ENCODE measurements at regions not wholly inside any gene's neighbourhood (a gene's known extent, or its start where the extent isn't known, plus 50 kb on each side); places are given as distances from the start of the nearest gene placed in this dataset.
"Not testable (repeated sequence)": the region's sequence is repeated elsewhere in the genome, so short reads cannot be mapped to it uniquely, and the experiment has no call there.

DNA sequence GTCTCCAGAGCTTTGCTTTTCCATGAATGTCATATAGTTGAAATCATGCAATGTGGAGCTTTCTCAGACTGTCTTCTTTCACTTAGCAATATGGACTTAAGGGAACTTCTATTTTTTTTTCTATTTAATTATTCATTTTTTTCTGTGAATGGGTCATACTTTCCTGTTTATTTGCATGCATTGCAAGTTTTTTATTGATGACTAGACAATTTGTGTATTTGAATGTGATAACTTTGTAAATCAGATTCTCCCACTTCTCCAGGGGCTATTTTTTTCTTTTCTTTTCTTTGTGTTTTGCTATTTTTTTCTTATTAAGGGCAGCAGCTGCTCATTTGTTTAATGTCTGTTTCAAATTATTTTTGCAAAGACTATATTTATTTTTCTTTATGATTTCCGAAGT lies 1019.8 kb upstream of the ATXN7L3B start:
- no peak for DNase-seq (ENCODE audit: low read depth)

DNA sequence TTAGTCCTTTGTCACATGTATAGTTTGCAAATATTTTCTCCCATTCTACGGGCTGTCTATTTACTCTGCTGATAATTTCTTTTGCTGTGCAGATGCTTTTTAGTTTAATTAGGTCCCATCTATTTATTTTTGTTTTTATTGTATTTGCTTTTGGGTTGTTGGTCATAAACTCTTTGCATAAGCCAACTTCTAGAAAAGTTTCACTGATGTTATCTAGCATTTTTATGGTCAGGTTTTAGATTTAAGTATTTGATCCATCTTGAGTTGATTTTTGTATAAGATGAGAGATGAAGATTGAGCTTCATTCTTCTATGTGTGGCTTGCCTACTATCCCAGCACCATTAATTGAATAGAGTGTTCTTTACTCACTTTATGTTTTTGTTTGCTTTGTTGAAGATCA lies 1008.4 kb upstream of the ATXN7L3B start:
- no peak for DNase-seq (ENCODE audit: low read depth)

DNA sequence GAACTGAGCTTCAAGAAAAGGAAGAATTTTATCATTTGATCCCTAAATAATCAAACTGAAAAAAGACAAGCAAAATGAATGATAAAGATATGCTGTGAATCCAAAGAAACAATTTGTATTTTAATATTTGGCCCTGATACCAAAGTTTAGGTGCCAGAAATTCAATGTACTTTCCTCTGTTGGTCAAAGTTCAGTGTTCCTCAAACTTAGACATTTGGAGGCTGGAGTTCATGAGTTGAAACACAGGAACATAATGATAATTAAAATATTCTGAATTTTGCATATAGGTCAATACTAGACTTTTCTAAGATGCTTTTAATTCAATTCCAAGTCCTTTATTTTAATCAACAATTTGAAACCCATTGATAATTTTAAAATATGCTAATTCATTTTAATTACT lies 1007.7 kb upstream of the ATXN7L3B start:
- DNase-seq (ENCODE audit: low read depth), result no peak

DNA sequence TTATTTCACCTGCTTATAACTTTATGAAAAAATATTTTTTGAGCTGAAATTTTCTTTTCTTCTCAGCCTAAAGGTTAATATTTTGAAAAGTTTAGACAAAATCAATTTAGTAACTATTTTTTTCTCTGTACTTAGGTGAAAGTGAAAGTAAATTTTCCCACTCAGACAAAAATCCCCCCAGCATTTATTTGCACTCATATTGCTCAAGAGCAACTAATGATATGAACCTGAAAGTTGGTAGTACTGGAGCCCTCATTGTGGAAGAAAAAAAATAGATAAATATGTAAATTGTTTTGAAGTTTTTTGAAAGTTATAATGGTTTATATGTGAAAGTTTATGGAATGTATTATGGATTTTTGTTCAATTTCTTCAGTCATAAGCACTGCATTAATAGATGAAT lies 1005.9 kb upstream of the ATXN7L3B start:
- no peak for DNase-seq (ENCODE audit: low read depth)

DNA sequence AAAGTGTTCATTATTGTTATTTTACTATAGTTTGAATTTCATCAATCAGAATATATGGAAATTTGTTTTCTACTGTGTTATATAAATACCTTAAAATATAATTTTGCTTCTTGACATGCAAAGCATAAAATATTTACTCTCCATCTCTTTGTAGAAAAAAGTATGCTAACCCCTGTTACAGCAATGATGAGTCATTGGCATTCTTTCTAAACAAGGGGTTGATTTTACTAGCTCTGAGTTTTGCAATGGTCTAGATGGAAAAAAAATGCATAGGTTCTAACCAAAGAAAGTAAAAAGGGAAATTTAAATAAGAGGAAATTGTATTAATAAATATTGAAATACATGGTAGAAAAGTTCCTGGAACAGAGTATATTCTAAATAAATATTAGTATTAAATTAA lies 990.2 kb upstream of the ATXN7L3B start:
- no peak for DNase-seq (ENCODE audit: low read depth)

DNA sequence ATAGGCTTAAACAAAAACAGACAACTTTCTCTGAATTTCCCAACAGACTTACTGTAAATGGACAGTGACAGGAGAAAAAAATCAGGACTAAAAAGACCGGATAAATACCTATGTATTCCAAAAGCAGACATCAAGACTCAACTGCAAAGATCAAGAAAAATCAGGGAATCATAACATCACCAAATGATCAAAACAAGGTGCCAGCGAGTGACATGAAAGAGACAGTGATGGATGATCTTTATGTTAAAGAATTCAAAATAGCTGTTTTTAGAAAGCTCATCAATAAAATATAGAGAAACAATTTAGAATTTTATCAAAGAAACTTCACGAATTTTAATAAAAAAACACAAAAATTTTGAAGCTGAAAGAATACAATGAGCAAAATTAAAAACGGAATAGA lies 952.5 kb upstream of the ATXN7L3B start:
- no peak for DNase-seq (ENCODE audit: low read depth)

DNA sequence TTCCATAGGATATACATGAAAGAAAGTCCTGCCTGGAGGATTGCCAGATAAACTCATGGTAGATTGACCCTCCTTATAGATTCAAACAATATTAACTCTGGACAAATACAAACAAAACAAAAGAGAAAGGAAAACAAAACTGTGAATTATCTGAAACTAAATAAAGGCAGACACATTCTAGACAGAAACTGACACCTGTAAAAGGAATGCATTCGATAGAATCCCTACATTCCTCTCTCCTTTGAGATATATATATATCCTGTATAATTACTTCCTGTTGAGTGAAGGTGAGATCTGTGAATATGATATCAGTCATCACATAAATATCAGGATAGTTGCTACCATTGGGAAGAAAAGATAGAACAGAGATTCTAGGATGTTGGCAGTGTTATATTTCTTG lies 948.4 kb upstream of the ATXN7L3B start:
- DNase-seq (ENCODE audit: low read depth), result no peak

DNA sequence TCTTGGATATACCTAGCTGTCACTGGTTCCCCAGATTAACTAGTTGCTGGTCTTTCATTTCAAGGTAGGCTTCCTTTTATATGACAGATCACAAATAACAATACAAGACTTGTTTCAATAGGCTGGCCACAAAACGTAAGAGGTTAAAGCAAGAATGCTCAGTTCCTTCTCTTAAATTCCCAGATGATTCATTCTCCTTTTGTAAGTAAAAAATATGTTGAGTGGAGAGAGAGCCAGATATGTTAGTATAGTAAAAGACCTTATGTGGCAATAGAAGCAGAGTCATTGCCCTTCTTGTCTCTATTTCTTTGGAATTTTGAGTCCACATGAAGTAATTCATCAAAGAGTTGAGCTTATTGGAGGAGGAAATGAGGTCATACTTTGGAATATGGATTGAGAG lies 939.0 kb upstream of the ATXN7L3B start:
- DNase-seq (ENCODE audit: low read depth), result no peak

DNA sequence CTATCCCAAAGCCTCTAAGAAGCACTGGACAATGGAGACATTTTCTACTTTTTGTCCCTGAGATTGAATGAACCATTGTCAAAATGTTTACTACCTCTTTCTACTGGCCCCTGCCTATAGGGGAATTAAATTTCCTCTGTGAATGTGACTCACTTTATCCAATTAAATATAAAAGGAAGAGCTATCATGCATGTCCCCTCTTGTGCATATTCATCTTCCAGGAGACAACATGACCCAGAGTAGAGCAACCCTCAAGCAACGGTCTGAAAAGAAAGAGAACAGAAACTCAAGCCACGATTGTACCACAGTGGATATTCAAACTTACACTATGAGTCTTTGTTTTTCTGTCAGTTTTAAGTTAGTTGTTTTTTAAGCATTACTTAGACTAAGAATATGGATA lies 938.4 kb upstream of the ATXN7L3B start:
- no peak for DNase-seq (ENCODE audit: low read depth)

DNA sequence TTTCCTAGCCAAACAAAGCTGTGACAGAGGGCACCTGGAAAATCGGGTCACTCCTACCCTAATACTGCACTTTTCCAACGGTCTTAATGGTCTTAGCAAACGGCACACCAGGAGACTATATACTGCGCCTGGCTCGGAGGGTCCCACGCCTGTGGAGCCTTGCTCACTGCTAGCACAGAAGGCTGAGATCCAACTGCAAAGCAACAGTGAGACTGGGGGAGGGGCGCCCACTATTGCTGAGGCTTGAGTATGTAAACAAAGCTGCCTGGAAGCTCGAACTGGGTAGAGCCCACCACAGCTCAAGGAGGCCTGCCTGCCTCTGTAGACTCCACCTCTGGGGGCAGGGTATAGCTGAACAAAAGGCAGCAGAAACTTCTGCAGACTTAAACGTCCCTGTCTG lies 931.7 kb upstream of the ATXN7L3B start:
- not testable (repeated sequence) for DNase-seq (ENCODE audit: low read depth)

DNA sequence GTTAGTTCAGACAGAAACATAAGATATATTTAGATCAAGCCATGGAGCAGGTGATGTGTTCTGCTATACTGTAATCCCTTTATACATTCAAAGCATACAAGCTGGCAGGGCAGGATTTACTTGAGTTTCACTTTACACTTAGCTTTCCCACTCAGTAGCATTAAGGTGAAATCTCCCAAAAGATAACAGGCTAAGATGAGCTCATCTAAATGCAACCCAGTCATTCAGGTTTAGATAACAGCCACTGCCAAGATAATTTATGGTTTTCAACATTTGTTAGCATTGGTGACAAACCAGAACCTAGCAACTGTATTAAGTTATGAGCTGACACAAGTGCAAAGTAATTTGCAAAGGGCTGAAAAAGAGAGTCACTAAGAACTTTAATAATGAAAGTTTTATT lies 925.1 kb upstream of the ATXN7L3B start:
- no peak for DNase-seq (ENCODE audit: low read depth)

DNA sequence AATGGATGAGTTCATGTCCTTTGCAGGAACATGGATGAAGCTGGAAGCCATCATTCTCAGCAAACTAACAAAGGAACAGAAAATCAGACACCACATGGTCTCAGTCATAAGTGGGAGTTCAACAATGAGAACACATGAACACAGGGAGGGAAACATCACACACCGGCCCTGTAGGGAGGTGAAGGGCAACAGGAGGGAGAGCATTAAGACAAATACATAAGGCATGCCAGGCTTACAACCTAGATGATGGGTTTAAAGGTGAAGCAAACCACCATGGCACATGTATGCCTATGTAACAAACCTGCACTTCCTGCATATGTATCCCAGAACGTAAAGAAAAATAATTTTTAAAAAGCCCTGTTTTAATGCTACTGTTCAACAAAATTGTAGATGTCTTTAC lies 914.2 kb upstream of the ATXN7L3B start:
- no peak for DNase-seq (ENCODE audit: low read depth)

DNA sequence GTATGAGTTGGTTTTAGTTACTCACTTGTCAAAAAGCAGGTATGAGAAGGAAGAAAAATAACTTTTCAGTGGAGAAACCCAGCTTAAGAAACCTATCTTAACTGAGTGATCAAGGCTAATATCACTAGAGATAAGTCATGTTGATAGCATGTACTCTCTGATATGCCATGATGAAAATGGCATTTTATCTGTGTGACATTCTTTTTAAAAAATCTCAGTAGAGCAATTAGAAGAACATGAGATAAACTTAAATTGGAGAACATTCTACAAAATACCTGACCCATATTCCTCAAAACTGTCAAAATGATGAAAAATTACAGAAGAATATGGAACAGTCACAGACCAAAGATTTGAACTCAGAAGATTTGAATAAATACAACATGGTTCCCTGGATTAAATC lies 912.4 kb upstream of the ATXN7L3B start:
- no peak for DNase-seq (ENCODE audit: low read depth)

DNA sequence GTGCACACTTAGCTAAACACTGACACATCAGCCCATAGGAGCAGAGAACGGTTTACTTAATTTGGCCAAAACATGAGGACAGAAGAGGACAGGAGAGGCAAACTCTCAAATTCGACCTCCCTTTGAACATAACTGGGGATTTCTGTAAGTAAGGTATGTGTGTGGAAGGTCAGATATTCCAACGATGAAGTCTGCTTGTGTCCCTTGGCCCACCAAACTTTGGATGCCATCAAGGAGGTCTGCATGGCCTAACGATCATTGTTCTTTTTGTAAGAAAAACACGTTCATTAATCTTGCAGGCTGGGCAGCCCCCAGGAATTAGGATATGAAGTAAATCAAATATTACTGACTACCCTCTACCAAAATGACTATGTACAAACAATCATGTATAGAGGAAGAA lies 908.5 kb upstream of the ATXN7L3B start:
- DNase-seq (ENCODE audit: low read depth), result no peak

DNA sequence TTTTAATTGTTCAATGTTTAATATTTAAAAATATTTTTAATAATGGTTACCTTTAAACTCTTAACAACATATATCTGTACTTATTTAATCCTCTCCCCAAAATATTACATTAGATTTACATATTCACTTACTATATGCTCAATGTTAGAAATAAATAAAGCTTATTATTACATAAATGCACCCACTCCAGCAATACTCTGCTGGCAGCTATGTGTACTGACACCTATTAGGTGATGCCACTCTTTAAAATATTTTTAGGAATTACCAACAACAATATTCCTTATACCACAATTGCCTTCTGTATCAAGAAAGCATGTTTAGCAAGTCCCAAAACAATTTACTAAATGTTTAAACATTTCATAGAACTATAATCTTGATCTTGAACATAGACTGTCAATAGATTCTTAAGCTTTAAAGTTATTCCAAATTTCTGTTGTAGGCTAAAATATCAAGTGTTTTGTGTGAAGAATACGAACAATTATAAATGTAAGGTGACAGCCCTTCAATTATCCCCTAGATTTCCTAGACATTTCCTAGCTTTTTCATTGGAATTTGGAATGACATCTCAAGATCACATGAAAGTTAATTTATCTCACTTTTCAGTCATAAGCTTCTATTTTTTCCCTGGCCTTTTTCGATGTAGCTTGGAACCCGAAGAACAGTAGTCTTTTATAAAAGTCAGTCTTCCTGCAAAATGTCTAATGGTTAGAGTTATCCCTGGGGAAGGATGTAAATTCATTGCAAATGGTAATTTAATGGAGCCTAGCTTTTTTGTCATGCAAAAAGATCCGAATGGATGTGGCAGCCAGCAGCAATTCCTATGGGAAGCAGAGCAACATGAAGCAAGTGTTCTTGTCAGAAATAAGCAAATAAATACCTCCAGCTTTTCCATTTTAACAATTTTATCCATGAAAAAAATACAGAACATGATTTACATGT lies 907.5 kb upstream of the ATXN7L3B start:
- no peak for DNase-seq (ENCODE audit: low read depth)

DNA sequence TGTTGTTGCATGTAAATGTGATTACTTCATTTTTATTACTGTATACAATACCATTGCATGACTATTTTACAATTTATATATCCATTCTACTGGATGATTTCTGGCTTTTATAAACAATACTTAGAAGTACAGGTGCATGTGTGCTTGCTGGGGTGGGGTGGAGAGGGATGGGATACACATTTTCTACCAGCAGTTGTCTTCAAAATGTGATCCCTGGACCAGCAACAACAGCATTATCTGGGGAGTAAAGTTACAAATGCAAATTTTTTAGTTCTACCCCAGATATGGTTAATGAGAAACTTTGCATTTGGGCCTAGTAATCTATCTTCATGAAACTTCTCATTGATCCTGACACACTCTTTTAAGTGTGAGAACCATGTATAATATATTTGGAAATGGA lies 905.4 kb upstream of the ATXN7L3B start:
- no peak for DNase-seq (ENCODE audit: low read depth)

DNA sequence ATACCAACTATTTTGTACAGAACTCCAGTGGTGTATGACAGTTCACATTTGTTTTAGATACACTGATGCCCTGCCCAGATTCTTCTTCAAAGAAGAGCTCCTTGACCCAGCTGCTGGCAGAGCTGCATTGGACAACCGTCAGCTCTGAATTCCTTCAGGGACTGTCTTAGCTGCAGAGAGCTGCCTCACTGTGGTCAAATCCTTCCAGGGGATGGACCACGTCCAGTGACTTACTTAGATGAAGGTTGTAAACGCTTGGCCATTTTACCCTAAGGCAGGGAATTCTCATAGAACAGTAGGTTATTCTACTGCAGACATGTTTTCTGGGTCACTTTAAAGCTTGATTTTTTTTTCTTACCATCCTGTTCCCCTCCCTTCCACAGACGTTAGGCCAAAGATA lies 905.0 kb upstream of the ATXN7L3B start:
- DNase-seq (ENCODE audit: low read depth), result no peak

DNA sequence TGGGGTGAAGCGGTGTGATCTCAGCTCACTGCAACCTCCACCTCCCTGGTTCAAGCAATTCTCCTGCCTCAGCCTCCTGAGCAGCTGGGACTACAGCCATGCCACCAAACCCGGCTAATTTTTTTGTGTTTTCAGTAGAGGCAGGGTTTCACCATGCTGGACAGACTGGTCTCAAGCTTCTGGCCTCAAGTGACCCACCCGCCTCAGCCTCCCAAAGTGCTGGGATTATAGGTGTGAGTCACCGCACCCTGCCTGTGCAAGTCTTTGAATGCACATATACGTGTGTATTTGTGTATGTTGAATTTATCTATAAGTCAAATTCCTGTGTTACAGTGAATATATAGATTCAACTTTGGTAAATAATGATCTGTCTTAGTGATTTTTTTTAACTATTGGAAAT lies 898.2 kb upstream of the ATXN7L3B start:
- not testable (repeated sequence) for DNase-seq (ENCODE audit: low read depth)

DNA sequence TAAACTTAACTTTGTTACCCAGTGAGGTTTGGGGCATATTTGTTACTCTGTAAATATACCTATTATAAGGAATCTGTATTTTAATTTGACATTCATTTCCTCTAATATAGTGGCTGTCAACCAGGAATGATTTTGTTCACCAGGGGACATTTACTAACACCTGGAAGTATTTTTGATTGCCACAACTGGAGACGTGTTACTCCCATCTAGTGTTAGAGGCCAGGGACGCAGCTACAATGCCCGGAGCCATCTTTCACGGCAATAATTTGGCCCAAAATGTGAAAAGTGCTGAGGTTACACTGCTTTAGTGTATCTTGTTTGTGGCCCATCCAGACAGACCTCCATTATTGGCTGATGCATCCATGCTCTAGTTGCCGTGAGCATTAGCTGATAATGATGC lies 881.3 kb upstream of the ATXN7L3B start:
- no peak for DNase-seq (ENCODE audit: low read depth)

DNA sequence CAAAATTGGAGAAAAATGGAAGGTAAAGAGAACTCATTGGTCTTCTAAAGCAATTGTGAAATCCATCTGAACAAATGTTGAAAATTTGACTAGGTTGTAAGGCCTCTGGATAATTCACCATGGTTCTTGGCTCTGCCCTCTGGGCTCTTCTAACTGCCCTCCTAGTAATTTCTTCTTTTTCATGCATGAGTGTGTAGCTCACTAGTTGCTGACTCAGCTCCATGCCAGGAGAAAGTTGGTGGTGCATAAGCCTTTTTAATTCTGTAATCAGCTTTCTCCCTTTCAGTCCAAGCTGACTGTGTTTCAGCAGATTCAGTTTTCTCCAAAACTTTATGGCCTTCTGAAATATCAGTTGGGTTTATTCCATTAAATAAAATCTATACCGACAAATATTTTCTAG lies 877.8 kb upstream of the ATXN7L3B start:
- no peak for DNase-seq (ENCODE audit: low read depth)

DNA sequence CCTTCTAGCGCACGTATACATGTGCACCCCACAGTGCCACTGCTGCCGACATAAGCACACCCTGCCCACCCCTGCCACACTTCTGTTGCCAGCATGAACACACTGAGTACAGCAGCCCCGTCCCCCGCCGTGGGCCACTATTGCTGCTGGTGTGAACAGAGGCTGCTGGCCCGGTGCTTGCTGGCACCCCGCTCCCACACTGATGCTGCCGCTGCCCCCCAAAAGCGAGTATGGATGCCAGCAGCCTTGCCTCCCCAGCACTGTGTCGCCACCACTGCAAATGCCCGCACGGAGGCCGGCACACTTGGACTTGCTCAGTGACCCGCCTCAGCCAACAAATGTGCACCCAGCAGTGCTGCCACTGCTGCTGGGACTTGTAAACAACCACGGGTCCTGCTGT lies 872.4 kb upstream of the ATXN7L3B start:
- no peak for DNase-seq (ENCODE audit: low read depth)

DNA sequence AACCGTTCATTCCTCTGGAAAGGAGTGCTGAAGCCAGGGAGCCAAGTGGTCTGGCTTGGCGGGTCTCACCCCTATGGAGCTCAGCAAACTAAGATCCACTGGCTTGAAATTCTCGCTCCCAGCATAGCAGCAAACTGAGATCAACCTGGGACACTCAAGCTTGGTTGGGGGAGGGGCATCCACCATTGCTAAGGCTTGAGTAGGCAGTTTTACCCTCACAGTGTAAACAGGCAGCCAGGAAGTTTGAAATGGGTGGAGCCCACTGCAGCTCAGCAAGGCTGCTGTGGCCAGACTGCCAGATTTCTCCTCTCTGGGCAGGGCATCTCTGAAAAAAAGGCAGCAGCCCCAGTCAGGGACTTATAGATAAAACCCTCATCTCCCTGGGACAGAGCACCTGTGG lies 866.1 kb upstream of the ATXN7L3B start:
- not testable (repeated sequence) for DNase-seq (ENCODE audit: low read depth)

DNA sequence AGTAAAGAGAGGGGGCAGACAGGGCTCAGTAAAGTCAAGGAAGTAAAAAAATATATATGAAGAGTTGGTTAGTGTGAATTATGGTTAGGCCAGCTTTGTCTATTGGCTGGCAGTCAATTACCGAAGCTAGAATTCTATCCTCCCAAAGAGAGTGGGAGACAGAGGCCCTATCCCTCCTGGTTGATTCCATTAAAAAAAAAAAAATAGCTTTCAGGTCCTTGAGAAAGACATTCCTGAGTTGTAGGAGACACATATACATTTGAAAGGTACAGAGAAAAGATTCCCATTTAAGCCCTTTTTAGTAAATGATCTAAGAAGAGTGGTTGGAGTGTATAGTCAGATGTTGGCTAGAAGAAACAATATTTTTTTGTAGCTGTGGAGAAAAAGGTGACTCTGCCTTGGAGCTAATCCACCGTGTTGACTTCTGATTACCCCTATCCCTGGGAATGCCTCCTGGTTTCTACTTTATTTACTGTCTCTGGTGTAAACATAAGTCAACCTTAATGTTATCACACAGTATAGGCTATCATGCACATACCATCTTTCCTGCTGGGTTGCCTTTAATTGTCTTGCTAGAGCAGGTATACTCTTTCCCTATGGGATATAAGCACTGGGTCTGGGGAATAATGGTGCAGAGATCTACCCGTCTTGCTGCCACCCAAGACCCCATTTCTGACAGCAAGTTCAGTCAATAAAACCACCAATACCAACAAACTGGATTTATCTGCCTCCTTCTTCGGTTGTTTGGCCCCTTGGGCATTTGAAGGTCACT lies 859.9 kb upstream of the ATXN7L3B start:
- no peak for DNase-seq (ENCODE audit: low read depth)

Measured in EH (cell line).